ENCODE measurements at regions not wholly inside any gene's neighbourhood (a gene's known extent, or its start where the extent isn't known, plus 50 kb on each side); places are given as distances from the start of the nearest gene placed in this dataset.

- DNase-seq = no peak
These were observed 159.7 kb upstream of the GPR26 start for GRCh38 chr10:123506455-123506854.

GRCh38 chr10:123507298-123507697, 158.9 kb upstream of the GPR26 start:
- DNase-seq = no peak

GRCh38 chr10:123509338-123509737, 156.8 kb upstream of the GPR26 start:
- DNase-seq = no peak

- DNase-seq = no peak
These were observed 153.0 kb upstream of the GPR26 start for GRCh38 chr10:123512901-123513775.

GRCh38 chr10:123513870-123514269, 152.3 kb upstream of the GPR26 start:
- no peak for DNase-seq

GRCh38 chr10:123514996-123515395, 151.2 kb upstream of the GPR26 start:
- no peak for DNase-seq

GRCh38 chr10:123515661-123516060, 150.5 kb upstream of the GPR26 start:
- no peak for DNase-seq

GRCh38 chr10:123516291-123516690, 149.9 kb upstream of the GPR26 start:
- no peak for DNase-seq

- DNase-seq = no peak
These were observed 148.7 kb upstream of the GPR26 start for GRCh38 chr10:123517426-123517825.

GRCh38 chr10:123517901-123518300, 148.3 kb upstream of the GPR26 start:
- no peak for DNase-seq

- DNase-seq = no peak
These were observed 147.4 kb upstream of the GPR26 start for GRCh38 chr10:123518765-123519164.

GRCh38 chr10:123519861-123520260, 146.3 kb upstream of the GPR26 start:
- no peak for DNase-seq

GRCh38 chr10:123521076-123521475, 145.1 kb upstream of the GPR26 start:
- DNase-seq = no peak

- no peak for DNase-seq
These were observed 144.6 kb upstream of the GPR26 start for GRCh38 chr10:123521556-123521955.

- no peak for DNase-seq
These were observed 143.3 kb upstream of the GPR26 start for GRCh38 chr10:123522702-123523312.

- no peak for DNase-seq
These were observed 142.3 kb upstream of the GPR26 start for GRCh38 chr10:123523833-123524232.

GRCh38 chr10:123526356-123527064, 139.6 kb upstream of the GPR26 start:
- DNase-seq = no peak

- no peak for DNase-seq
These were observed 139.0 kb upstream of the GPR26 start for GRCh38 chr10:123527151-123527550.

GRCh38 chr10:123529146-123529760, 136.9 kb upstream of the GPR26 start:
- DNase-seq = no peak

- DNase-seq = no peak
These were observed 135.8 kb upstream of the GPR26 start for GRCh38 chr10:123530166-123530870.

GRCh38 chr10:123535386-123535785, 130.8 kb upstream of the GPR26 start:
- DNase-seq = no peak

GRCh38 chr10:123536176-123536845, 129.8 kb upstream of the GPR26 start:
- no peak for DNase-seq
